Upper lobe of left lung (tissue), 6 donors: ENCODE measurements at regions not wholly inside any gene's neighbourhood (a gene's known extent, or its start where the extent isn't known, plus 50 kb on each side); places are given as distances from the start of the nearest gene placed in this dataset.

Experiments
- ATAC-seq, 2 donors: fragments of 200-7000 bp; cut with Tn5 transposase; one replicate each; pipeline ENCODE4 v1.9.1; 2022; ENCODE audit warnings: mild to moderate bottlenecking in 2 of 2, moderate library complexity in 2 of 2; ENCODE audit not compliant: low FRiP score in 2 of 2
- DNase-seq, 2 donors: peaks; one replicate each; pipeline ENCODE4 v3.0.0-alpha.2; 2019 to 2020
- H3K27ac ChIP-seq, 4 donors: fragments of 200-600 bp; sonication (generic); one replicate each; pipeline ENCODE4 v1.5.1; 2016 to 2019
- H3K27me3 ChIP-seq, 4 donors: fragments of 200-600 bp; sonication (generic); one replicate each; pipeline ENCODE4 v1.5.1; 2017 to 2019
- H3K36me3 ChIP-seq, 4 donors: fragments of 200-600 bp; sonication (generic); one replicate each; pipeline ENCODE4 v1.5.1; 2016 to 2019
- H3K4me1 ChIP-seq, 4 donors: fragments of 200-600 bp; sonication (generic); one replicate each; pipeline ENCODE4 v1.5.1; 2018 to 2019
- H3K4me3 ChIP-seq, 4 donors: fragments of 200-600 bp; sonication (generic); one replicate each; pipeline ENCODE4 v1.5.1; 2017 to 2019; ENCODE audit warnings: mild to moderate bottlenecking in 2 of 4, moderate library complexity in 1 of 4
- H3K9me3 ChIP-seq, 4 donors: fragments of 200-600 bp; sonication (generic); one replicate each; pipeline ENCODE4 v1.5.1; 2018 to 2019
- CTCF ChIP-seq, 6 experiments: fragments of 450-650 bp in 4 of 6; fragments of 200-600 bp in 2 of 6; sonication (generic) in 2 of 6; IDR thresholded peaks; one replicate each; pipeline ENCODE4 v1.5.1; 2016 to 2019; ENCODE audit warnings: antibody characterized with exemption in 6 of 6
- EP300 ChIP-seq, 4 donors: sonication (generic); formaldehyde crosslinking; IDR thresholded peaks; one replicate each; pipeline ENCODE4 v1.5.1; 2017; ENCODE audit warnings: antibody characterized with exemption in 4 of 4, control low read depth in 2 of 4
- POLR2A ChIP-seq, 4 donors: fragments of 450-650 bp; IDR thresholded peaks; one replicate each; pipeline ENCODE4 v1.5.1; 2016 to 2017; ENCODE audit warnings: antibody characterized with exemption in 4 of 4, mild to moderate bottlenecking in 2 of 4
- POLR2AphosphoS5 ChIP-seq, 2 donors: sonication (generic); formaldehyde crosslinking; IDR thresholded peaks; one replicate each; pipeline ENCODE4 v1.5.1; 2017; ENCODE audit warnings: antibody characterized with exemption in 2 of 2
- WGBS, 2 donors: methylation state at CpG; one replicate each; pipeline ENCODE4 v1.1.5; 2017 to 2018; 5-methylcytosine and 5-hydroxymethylcytosine counted together
- donor health status: DM: no; HTN: no; CAD: no; lungs with moderate emphysema.
- donor health status: DM: no; HTN: yes; CAD: no; lungs with severe emphysema.

- DNase-seq: no peak
- no peak for TF ChIP-seq CTCF (IDR thresholded peaks at IDR 0.05)
- TF ChIP-seq POLR2AphosphoS5 (IDR thresholded peaks at IDR 0.05): no peak
- no peak for TF ChIP-seq POLR2A (IDR thresholded peaks at IDR 0.05)
- TF ChIP-seq EP300 (IDR thresholded peaks at IDR 0.05): no peak
These were observed 387.6 kb downstream of the CDC5L start for GRCh38 chr6:44775121-44775520.

GRCh38 chr6:44776344-44776743 lies 388.8 kb downstream of the CDC5L start:
- no peaks in the 10 kb centered on the region for H3K27me3 ChIP-seq
- H3K4me1 ChIP-seq: no peaks in the 10 kb centered on the region
- H3K36me3 ChIP-seq: no peaks in the 10 kb centered on the region
- H3K9me3 ChIP-seq: no peaks in the 10 kb centered on the region
- H3K27ac ChIP-seq: no peak overlapping the region
- DNase-seq (no peak), ATAC-seq (no peak)
- TF ChIP-seq CTCF (IDR thresholded peaks at IDR 0.05) (no peak), POLR2AphosphoS5 (IDR thresholded peaks at IDR 0.05) (no peak), EP300 (IDR thresholded peaks at IDR 0.05) (no peak), POLR2A (IDR thresholded peaks at IDR 0.05) (no peak)
- no peak overlapping the region for H3K4me3 ChIP-seq

More at GRCh38 chr6:44775121-44775520, 387.6 kb downstream of the CDC5L start:
- Histone ChIP-seq H3K4me3 (no peak overlapping the region), H3K27me3 (no peaks in the 10 kb centered on the region), H3K4me1 (no peaks in the 10 kb centered on the region), H3K9me3 (peaks cover 0 to 1% (median under 1%) of the 10 kb centered on the region in 4 donors), H3K36me3 (no peaks in the 10 kb centered on the region), H3K27ac (no peak overlapping the region)
- no peak for ATAC-seq
- 75 to 80% methylated on average over 1 of the region's 1 CpG for WGBS, 2 donors

GRCh38 chr6:44778513-44778912 lies 391.0 kb downstream of the CDC5L start:
- no peak for DNase-seq
- H3K36me3 ChIP-seq: no peaks in the 10 kb centered on the region
- WGBS, 2 donors: 93 to 100% methylated on average over 1 of the region's 1 CpG
- H3K27ac ChIP-seq: no peak overlapping the region
- ATAC-seq: no peak
- H3K27me3 ChIP-seq: no peaks in the 10 kb centered on the region
- no peaks in the 10 kb centered on the region for H3K9me3 ChIP-seq
- H3K4me3 ChIP-seq: no peak overlapping the region
- TF ChIP-seq POLR2AphosphoS5 (IDR thresholded peaks at IDR 0.05) (no peak), POLR2A (IDR thresholded peaks at IDR 0.05) (no peak), EP300 (IDR thresholded peaks at IDR 0.05) (no peak), CTCF (IDR thresholded peaks at IDR 0.05) (no peak)
- H3K4me1 ChIP-seq: no peaks in the 10 kb centered on the region
